Ishikawa (cell line): ENCODE measurements at regions not wholly inside any gene's neighbourhood (a gene's known extent, or its start where the extent isn't known, plus 50 kb on each side); places are given as distances from the start of the nearest gene placed in this dataset.

Source experiments
- CEBPB ChIP-seq: IDR thresholded peaks from 2 replicates; pipeline ENCODE4 v1.6.1; 2012
- CREB1 ChIP-seq: IDR thresholded peaks from 2 replicates; pipeline ENCODE4 v1.6.1; 2012; ENCODE audit warnings: low read depth
- EP300 ChIP-seq: IDR thresholded peaks from 2 replicates; pipeline ENCODE4 v1.6.1; 2012; ENCODE audit warnings: borderline replicate concordance
- FOXM1 ChIP-seq: IDR thresholded peaks from 2 replicates; pipeline ENCODE4 v1.6.1; 2012; ENCODE audit warnings: low read depth, borderline replicate concordance
- MAX ChIP-seq: IDR thresholded peaks from 2 replicates; pipeline ENCODE4 v1.6.1; 2012
- TAF1 ChIP-seq: IDR thresholded peaks from 2 replicates; pipeline ENCODE4 v1.6.1; 2012; ENCODE audit warnings: low read depth, mild to moderate bottlenecking
- TCF12 ChIP-seq: IDR thresholded peaks from 2 replicates; pipeline ENCODE4 v1.6.1; 2012; ENCODE audit warnings: low read depth
- TEAD4 ChIP-seq: IDR thresholded peaks from 2 replicates; pipeline ENCODE4 v1.6.1; 2012

- TF ChIP-seq CREB1 (no peak), TCF12 (no peak), TAF1 (no peak), FOXM1 (no peak), EP300 (no peak), MAX (no peak), CEBPB (no peak), TEAD4 (no peak)
Observed at GRCh38 chrX:118182025-118182424, 65.4 kb upstream of the KLHL13 start.
